ENCODE measurements at regions not wholly inside any gene's neighbourhood (a gene's known extent, or its start where the extent isn't known, plus 50 kb on each side); places are given as distances from the start of the nearest gene placed in this dataset.
"Not testable (repeated sequence)": the region's sequence is repeated elsewhere in the genome, so short reads cannot be mapped to it uniquely, and the experiment has no call there.

- Histone ChIP-seq H3K27me3 (replicated peaks) (no peaks in the 10 kb centered on the region), H3K27ac (no peak overlapping the region), H3K4me3 (ENCODE audit: low read depth, low read length) (no peak overlapping the region), H3K36me3 (replicated peaks) (no peaks in the 10 kb centered on the region)
- no peak for DNase-seq
- in situ Hi-C loops (cut with HindIII; ENCODE audit: low pct_ligation_motif_present, low sequenced_read_pairs): no loop called here
- TF ChIP-seq, protein P1, sequence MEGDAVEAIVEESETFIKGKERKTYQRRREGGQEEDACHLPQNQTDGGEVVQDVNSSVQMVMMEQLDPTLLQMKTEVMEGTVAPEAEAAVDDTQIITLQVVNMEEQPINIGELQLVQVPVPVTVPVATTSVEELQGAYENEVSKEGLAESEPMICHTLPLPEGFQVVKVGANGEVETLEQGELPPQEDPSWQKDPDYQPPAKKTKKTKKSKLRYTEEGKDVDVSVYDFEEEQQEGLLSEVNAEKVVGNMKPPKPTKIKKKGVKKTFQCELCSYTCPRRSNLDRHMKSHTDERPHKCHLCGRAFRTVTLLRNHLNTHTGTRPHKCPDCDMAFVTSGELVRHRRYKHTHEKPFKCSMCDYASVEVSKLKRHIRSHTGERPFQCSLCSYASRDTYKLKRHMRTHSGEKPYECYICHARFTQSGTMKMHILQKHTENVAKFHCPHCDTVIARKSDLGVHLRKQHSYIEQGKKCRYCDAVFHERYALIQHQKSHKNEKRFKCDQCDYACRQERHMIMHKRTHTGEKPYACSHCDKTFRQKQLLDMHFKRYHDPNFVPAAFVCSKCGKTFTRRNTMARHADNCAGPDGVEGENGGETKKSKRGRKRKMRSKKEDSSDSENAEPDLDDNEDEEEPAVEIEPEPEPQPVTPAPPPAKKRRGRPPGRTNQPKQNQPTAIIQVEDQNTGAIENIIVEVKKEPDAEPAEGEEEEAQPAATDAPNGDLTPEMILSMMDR (IDR thresholded peaks at IDR 0.05; ENCODE audit: low read depth, low read length, missing control alignments): no peak
Observed at GRCh38 chr7:101757879-101758278, 59.5 kb upstream of the CUX1 start.

GRCh38 chr7:101758519-101758918 is 58.9 kb upstream of the CUX1 start:
- H3K4me3 ChIP-seq (ENCODE audit: low read depth, low read length); H3K27me3 ChIP-seq (replicated peaks); H3K36me3 ChIP-seq (replicated peaks); DNase-seq; H3K27ac ChIP-seq; in situ Hi-C loops (cut with HindIII; ENCODE audit: low pct_ligation_motif_present, low sequenced_read_pairs): not testable (repeated sequence)

DNA sequence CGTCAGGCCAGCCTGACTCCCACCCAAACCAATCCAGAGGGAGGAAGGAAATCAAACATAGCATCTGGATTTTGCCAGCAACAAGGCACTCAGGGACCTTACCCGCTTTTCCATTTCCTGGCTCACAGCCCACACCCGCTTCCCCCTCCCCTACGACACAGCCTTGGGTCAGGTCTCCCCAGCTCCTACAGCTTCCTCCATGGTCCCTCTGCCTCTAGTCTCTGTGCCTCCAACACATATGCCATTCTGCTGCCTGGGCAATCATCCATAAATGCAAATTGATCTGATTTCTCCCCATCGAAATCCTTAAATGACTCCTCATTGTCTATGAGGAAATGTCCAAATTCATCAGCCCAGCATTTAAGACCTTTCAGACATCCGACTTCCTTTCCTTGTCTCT is 53.2 kb upstream of the CUX1 start:
- in situ Hi-C loops (cut with HindIII; ENCODE audit: low pct_ligation_motif_present, low sequenced_read_pairs): no loop called here
- DNase-seq: no peak
- no peak overlapping the region for H3K27ac ChIP-seq
- H3K27me3 ChIP-seq (replicated peaks): no peaks in the 10 kb centered on the region
- H3K36me3 ChIP-seq (replicated peaks): no peaks in the 10 kb centered on the region
- TF ChIP-seq, protein P1 (IDR thresholded peaks at IDR 0.05; ENCODE audit: low read depth, low read length, missing control alignments): no peak
- no peak overlapping the region for H3K4me3 ChIP-seq (ENCODE audit: low read depth, low read length)

- TF ChIP-seq, protein P1 (IDR thresholded peaks at IDR 0.05; ENCODE audit: low read depth, low read length, missing control alignments): no peak
- H3K27me3 ChIP-seq (replicated peaks): no peaks in the 10 kb centered on the region
- H3K36me3 ChIP-seq (replicated peaks): no peaks in the 10 kb centered on the region
- no peak overlapping the region for H3K27ac ChIP-seq
- H3K4me3 ChIP-seq (ENCODE audit: low read depth, low read length): no peak overlapping the region
- no peak for DNase-seq
- in situ Hi-C loops (cut with HindIII; ENCODE audit: low pct_ligation_motif_present, low sequenced_read_pairs): no loop called here
Observed at GRCh38 chr7:101767544-101767943, 49.9 kb upstream of the CUX1 start.
